ENCODE measurements at regions not wholly inside any gene's neighbourhood (a gene's known extent, or its start where the extent isn't known, plus 50 kb on each side); places are given as distances from the start of the nearest gene placed in this dataset.

DNA sequence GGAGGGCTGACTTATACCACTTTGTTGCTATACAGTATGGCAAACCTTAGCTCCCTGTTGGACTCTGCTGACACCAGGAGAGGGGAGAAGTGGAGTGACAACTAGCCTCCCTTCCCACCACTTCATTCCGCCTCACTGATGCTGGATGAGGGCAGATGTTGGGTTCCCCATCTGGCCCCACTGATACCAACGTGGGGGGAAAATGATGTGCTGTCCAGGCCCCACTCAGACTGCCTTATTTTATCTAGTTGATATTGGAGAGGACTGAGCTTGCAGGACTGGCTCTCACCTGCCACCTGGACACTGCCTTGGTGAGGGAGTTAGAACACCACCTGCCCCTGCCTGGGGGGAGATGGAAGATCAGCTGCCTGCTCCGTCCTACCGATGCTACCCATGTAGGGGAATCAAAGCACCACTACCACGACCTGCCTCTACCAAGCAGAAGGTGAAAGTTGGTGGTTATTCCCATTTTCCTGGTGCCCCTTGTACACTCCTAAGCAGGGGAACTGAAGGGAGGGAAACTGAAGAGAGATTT, 292.1 kb downstream of the GADD45G start:
- no peak overlapping the region for H3K4me2 ChIP-seq (ENCODE audit: insufficient read depth, low read length)
- H3K4me3 ChIP-seq (ENCODE audit: insufficient read depth, low read length) = no peak overlapping the region
- no peaks in the 10 kb centered on the region for H3K27me3 ChIP-seq (ENCODE audit: insufficient read depth, low read length)
- H4K20me1 ChIP-seq (ENCODE audit: insufficient read depth, low read length) = no peaks in the 10 kb centered on the region
- no peak for DNase-seq (ENCODE audit: insufficient read length, low spot score, missing footprints)
- H3K9me3 ChIP-seq (ENCODE audit: low read depth, low read length) = no peaks in the 10 kb centered on the region
- TF ChIP-seq, protein P1, sequence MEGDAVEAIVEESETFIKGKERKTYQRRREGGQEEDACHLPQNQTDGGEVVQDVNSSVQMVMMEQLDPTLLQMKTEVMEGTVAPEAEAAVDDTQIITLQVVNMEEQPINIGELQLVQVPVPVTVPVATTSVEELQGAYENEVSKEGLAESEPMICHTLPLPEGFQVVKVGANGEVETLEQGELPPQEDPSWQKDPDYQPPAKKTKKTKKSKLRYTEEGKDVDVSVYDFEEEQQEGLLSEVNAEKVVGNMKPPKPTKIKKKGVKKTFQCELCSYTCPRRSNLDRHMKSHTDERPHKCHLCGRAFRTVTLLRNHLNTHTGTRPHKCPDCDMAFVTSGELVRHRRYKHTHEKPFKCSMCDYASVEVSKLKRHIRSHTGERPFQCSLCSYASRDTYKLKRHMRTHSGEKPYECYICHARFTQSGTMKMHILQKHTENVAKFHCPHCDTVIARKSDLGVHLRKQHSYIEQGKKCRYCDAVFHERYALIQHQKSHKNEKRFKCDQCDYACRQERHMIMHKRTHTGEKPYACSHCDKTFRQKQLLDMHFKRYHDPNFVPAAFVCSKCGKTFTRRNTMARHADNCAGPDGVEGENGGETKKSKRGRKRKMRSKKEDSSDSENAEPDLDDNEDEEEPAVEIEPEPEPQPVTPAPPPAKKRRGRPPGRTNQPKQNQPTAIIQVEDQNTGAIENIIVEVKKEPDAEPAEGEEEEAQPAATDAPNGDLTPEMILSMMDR (IDR thresholded peaks at IDR 0.05; ENCODE audit: extremely low read depth, low read depth, low read length) = no peak
- H2AFZ ChIP-seq (ENCODE audit: low read length) = no peak overlapping the region
- no peaks in the 10 kb centered on the region for H3K79me2 ChIP-seq (ENCODE audit: insufficient read depth, low read length)
- no peaks in the 10 kb centered on the region for H3K4me1 ChIP-seq (ENCODE audit: insufficient read depth, low read length)
- H3K36me3 ChIP-seq (ENCODE audit: insufficient read depth, low read length) = no peaks in the 10 kb centered on the region
- no peak overlapping the region for H3K27ac ChIP-seq (ENCODE audit: low read depth, low read length)

DNA sequence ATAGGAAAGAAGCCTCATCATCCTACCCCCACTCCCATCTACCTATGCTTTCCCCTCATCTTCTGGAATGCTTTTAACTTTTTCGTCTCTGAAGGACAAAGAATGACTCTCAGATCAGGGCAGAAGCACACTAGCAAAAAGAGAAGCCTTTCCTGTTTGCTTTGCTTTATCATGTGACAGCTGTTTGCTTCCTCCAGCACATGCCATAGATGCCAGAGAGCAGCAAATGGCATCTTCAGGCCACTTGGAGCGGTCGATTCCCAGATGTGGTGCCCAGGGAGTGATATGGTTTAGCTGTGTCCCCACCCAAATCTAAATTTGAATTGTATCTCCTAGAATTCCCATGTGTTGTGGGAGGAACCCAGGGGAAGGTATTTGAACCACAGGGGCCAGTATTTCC, 294.8 kb downstream of the GADD45G start:
- no peaks in the 10 kb centered on the region for H3K27me3 ChIP-seq (ENCODE audit: insufficient read depth, low read length)
- TF ChIP-seq, protein P1 (IDR thresholded peaks at IDR 0.05; ENCODE audit: extremely low read depth, low read depth, low read length) = no peak
- H4K20me1 ChIP-seq (ENCODE audit: insufficient read depth, low read length) = no peaks in the 10 kb centered on the region
- no peak overlapping the region for H3K4me2 ChIP-seq (ENCODE audit: insufficient read depth, low read length)
- no peaks in the 10 kb centered on the region for H3K79me2 ChIP-seq (ENCODE audit: insufficient read depth, low read length)
- H3K27ac ChIP-seq (ENCODE audit: low read depth, low read length) = no peak overlapping the region
- no peak for DNase-seq (ENCODE audit: insufficient read length, low spot score, missing footprints)
- H2AFZ ChIP-seq (ENCODE audit: low read length) = no peak overlapping the region
- H3K4me1 ChIP-seq (ENCODE audit: insufficient read depth, low read length) = no peaks in the 10 kb centered on the region
- no peaks in the 10 kb centered on the region for H3K9me3 ChIP-seq (ENCODE audit: low read depth, low read length)
- H3K4me3 ChIP-seq (ENCODE audit: insufficient read depth, low read length) = no peak overlapping the region
- H3K36me3 ChIP-seq (ENCODE audit: insufficient read depth, low read length) = no peaks in the 10 kb centered on the region

DNA sequence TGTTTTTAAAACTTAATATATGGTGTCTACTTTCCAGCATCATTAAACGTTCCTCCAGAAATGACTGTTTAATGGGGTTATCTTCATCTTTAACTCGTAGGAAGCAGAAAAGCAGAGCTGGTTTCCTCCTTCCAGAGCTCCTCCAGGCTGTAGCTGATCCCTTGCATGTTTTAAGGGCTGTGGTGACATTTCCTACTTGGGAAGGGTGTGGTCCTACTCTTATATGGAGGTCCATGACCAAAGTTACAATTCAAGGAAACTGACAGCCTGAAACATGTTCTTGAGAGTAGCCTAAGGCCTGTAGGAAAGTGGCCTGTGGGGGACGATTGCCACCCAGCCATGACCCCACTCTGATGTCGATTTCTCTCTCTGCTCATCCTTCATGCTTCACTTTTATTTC, 297.1 kb downstream of the GADD45G start:
- Histone ChIP-seq H3K4me2 (ENCODE audit: insufficient read depth, low read length) (no peak overlapping the region), H3K4me1 (ENCODE audit: insufficient read depth, low read length) (no peaks in the 10 kb centered on the region), H3K36me3 (ENCODE audit: insufficient read depth, low read length) (no peaks in the 10 kb centered on the region), H3K4me3 (ENCODE audit: insufficient read depth, low read length) (no peak overlapping the region), H3K27ac (ENCODE audit: low read depth, low read length) (no peak overlapping the region), H2AFZ (ENCODE audit: low read length) (no peak overlapping the region), H3K27me3 (ENCODE audit: insufficient read depth, low read length) (no peaks in the 10 kb centered on the region), H4K20me1 (ENCODE audit: insufficient read depth, low read length) (no peaks in the 10 kb centered on the region), H3K9me3 (ENCODE audit: low read depth, low read length) (no peaks in the 10 kb centered on the region), H3K79me2 (ENCODE audit: insufficient read depth, low read length) (no peaks in the 10 kb centered on the region)
- TF ChIP-seq, protein P1 (IDR thresholded peaks at IDR 0.05; ENCODE audit: extremely low read depth, low read depth, low read length) = no peak
- no peak for DNase-seq (ENCODE audit: insufficient read length, low spot score, missing footprints)

DNA sequence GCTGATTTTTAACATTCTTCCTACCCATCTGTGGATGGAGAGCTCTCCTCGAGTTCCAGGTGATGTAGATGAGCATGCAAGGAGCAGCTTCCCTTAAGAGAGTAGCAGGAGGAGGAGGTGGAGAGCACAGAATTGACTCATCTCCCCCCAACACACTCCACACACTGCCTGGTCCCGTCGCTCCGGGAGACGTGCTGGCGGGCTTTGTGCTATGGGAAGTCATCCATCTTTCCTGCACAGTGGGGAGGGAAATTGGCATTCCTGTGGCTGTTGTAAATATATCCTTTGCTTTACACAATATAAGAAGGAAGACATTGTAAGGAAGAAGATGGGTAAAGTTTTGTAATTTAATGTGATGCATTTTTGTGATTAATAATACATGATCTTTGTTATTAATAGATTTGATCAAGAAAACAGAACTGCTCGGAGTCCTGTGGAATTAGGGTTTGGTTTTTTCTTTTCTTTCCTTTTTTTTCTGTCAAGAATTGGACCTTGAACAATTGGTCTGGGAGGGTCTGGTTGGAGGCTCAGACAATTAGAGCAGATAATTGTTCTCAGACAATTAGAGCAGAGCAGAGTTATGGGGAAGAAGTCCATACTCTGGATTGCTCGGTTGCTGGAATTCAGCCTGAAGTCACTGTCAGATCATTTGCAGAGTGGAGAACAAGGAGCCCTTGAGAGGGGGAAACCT, 297.8 kb downstream of the GADD45G start:
- TF ChIP-seq, protein P1 (IDR thresholded peaks at IDR 0.05; ENCODE audit: extremely low read depth, low read depth, low read length) = no peak
- H3K27me3 ChIP-seq (ENCODE audit: insufficient read depth, low read length) = no peaks in the 10 kb centered on the region
- H3K27ac ChIP-seq (ENCODE audit: low read depth, low read length) = no peak overlapping the region
- no peaks in the 10 kb centered on the region for H3K36me3 ChIP-seq (ENCODE audit: insufficient read depth, low read length)
- DNase-seq (ENCODE audit: insufficient read length, low spot score, missing footprints) = no peak
- H4K20me1 ChIP-seq (ENCODE audit: insufficient read depth, low read length) = no peaks in the 10 kb centered on the region
- H3K79me2 ChIP-seq (ENCODE audit: insufficient read depth, low read length) = no peaks in the 10 kb centered on the region
- no peak overlapping the region for H2AFZ ChIP-seq (ENCODE audit: low read length)
- H3K9me3 ChIP-seq (ENCODE audit: low read depth, low read length) = no peaks in the 10 kb centered on the region
- no peak overlapping the region for H3K4me3 ChIP-seq (ENCODE audit: insufficient read depth, low read length)
- H3K4me1 ChIP-seq (ENCODE audit: insufficient read depth, low read length) = no peaks in the 10 kb centered on the region
- H3K4me2 ChIP-seq (ENCODE audit: insufficient read depth, low read length) = no peak overlapping the region
